Vagina (tissue), 2 donors: ENCODE measurements at regions not wholly inside any gene's neighbourhood (a gene's known extent, or its start where the extent isn't known, plus 50 kb on each side); places are given as distances from the start of the nearest gene placed in this dataset.

Experiments used
- POLR2AphosphoS5 ChIP-seq, 2 donors: sonication (generic); formaldehyde crosslinking; IDR thresholded peaks; one replicate each; pipeline ENCODE4 v1.9.0; 2017; ENCODE audit warnings: antibody characterized with exemption in 2 of 2, mild to moderate bottlenecking in 2 of 2, low read depth in 1 of 2; ENCODE audit not compliant: insufficient read depth in 1 of 2
- TF ChIP-seq, protein P1 (sequence below), 3 experiments: fragments of 450-650 bp in 2 of 3; fragments of 200-600 bp in 1 of 3; sonication (generic) in 1 of 3; IDR thresholded peaks; one replicate each; pipeline ENCODE4 v1.5.1; 2017 to 2019; ENCODE audit warnings: antibody characterized with exemption in 3 of 3, mild to moderate bottlenecking in 2 of 3, moderate library complexity in 2 of 3

DNA sequence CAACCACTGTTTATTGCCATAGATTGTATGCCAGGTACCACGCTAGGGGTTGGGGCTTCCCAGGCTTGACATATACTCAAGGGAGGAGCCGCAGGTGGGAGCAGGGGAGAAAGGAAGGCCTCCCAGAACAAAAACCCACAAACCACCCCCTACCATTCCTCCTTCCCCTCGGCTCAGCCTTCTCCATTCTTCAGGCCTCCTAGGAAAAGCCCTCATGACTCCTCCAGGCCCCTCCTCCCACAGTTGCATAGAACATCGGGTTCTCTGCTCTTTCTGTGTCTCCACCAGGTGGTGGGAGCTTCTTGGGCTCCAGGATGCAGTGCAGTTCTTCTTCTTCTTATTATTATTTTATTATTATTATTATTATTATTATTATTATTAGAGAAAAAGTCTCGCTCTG is 80.3 kb downstream of the ZFP36L2 start:
- TF ChIP-seq, protein P1, sequence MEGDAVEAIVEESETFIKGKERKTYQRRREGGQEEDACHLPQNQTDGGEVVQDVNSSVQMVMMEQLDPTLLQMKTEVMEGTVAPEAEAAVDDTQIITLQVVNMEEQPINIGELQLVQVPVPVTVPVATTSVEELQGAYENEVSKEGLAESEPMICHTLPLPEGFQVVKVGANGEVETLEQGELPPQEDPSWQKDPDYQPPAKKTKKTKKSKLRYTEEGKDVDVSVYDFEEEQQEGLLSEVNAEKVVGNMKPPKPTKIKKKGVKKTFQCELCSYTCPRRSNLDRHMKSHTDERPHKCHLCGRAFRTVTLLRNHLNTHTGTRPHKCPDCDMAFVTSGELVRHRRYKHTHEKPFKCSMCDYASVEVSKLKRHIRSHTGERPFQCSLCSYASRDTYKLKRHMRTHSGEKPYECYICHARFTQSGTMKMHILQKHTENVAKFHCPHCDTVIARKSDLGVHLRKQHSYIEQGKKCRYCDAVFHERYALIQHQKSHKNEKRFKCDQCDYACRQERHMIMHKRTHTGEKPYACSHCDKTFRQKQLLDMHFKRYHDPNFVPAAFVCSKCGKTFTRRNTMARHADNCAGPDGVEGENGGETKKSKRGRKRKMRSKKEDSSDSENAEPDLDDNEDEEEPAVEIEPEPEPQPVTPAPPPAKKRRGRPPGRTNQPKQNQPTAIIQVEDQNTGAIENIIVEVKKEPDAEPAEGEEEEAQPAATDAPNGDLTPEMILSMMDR (IDR thresholded peaks at IDR 0.05): no peak
- no peak for TF ChIP-seq POLR2AphosphoS5 (IDR thresholded peaks at IDR 0.05; ENCODE audit: insufficient read depth in 1 of 2, low read depth in 1 of 2)
